Activated effector memory CD4-positive, alpha-beta T cell treated with anti-CD3 and anti-CD28 coated beads, Interleukin-2, amount 50 U/mL, for 16 hours (primary cell): ENCODE measurements at regions not wholly inside any gene's neighbourhood (a gene's known extent, or its start where the extent isn't known, plus 50 kb on each side); places are given as distances from the start of the nearest gene placed in this dataset.
"Not testable (repeated sequence)": the region's sequence is repeated elsewhere in the genome, so short reads cannot be mapped to it uniquely, and the experiment has no call there.

ENCODE experiments used
- DNase-seq: peaks from one replicate; pipeline ENCODE4 v3.0.0-alpha.2; 2020

- DNase-seq = no peak
Measured at GRCh38 chr1:9442278-9442846, 96.9 kb upstream of the SLC25A33 start.

- DNase-seq = no peak
Measured at GRCh38 chr1:9442986-9443385, 96.3 kb upstream of the SLC25A33 start.

- DNase-seq = no peak
Measured at GRCh38 chr1:9443913-9444445, 95.3 kb upstream of the SLC25A33 start.

- DNase-seq = no peak
Measured at GRCh38 chr1:9444532-9444931, 94.7 kb upstream of the SLC25A33 start.

- not testable (repeated sequence) for DNase-seq
Measured at GRCh38 chr1:9445081-9445480, 94.2 kb upstream of the SLC25A33 start.

GRCh38 chr1:9447215-9447960, 91.9 kb upstream of the SLC25A33 start:
- no peak for DNase-seq

- DNase-seq = no peak
Measured at GRCh38 chr1:9448132-9449109, 90.8 kb upstream of the SLC25A33 start.

GRCh38 chr1:9449110-9449627, 90.1 kb upstream of the SLC25A33 start:
- DNase-seq = no peak

GRCh38 chr1:9449976-9450696, 89.1 kb upstream of the SLC25A33 start:
- no peak for DNase-seq

- DNase-seq = no peak
Measured at GRCh38 chr1:9451081-9451480, 88.2 kb upstream of the SLC25A33 start.

GRCh38 chr1:9452516-9453140, 86.6 kb upstream of the SLC25A33 start:
- DNase-seq = no peak

- no peak for DNase-seq
Measured at GRCh38 chr1:9453375-9453774, 85.9 kb upstream of the SLC25A33 start.

- no peak for DNase-seq
Measured at GRCh38 chr1:9453779-9454418, 85.4 kb upstream of the SLC25A33 start.

- DNase-seq = no peak
Measured at GRCh38 chr1:9454494-9455066, 84.7 kb upstream of the SLC25A33 start.

GRCh38 chr1:9455487-9456234, 83.6 kb upstream of the SLC25A33 start:
- peak; percentile 87 for DNase-seq

GRCh38 chr1:9456833-9457232, 82.4 kb upstream of the SLC25A33 start:
- DNase-seq = no peak

GRCh38 chr1:9459816-9460407, 79.4 kb upstream of the SLC25A33 start:
- no peak for DNase-seq

GRCh38 chr1:9465640-9466039, 73.6 kb upstream of the SLC25A33 start:
- DNase-seq = no peak
